ENCODE measurements at regions not wholly inside any gene's neighbourhood (a gene's known extent, or its start where the extent isn't known, plus 50 kb on each side); places are given as distances from the start of the nearest gene placed in this dataset.

GRCh38 chr11:116065986-116066385 lies 561.8 kb upstream of the CADM1 start:
- H3K9me3 Mint-ChIP-seq (ENCODE audit: unreplicated experiment): no peaks in the 10 kb centered on the region
- H3K4me1 Mint-ChIP-seq (ENCODE audit: unreplicated experiment): peaks cover 9% of the 10 kb centered on the region
- no peak overlapping the region for H3K4me3 Mint-ChIP-seq (ENCODE audit: unreplicated experiment)
- TF ChIP-seq CTCF (IDR thresholded peaks at IDR 0.05): no peak
- H3K27ac Mint-ChIP-seq (ENCODE audit: unreplicated experiment): no peak overlapping the region
- no peak for DNase-seq (ENCODE audit: extremely low spot score, unreplicated experiment)
- H3K36me3 Mint-ChIP-seq (ENCODE audit: unreplicated experiment): no peaks in the 10 kb centered on the region
- peaks cover 13% of the 10 kb centered on the region for H3K27me3 Mint-ChIP-seq (ENCODE audit: unreplicated experiment)

- Mint-ChIP-seq H3K4me3 (ENCODE audit: unreplicated experiment) (no peak overlapping the region), H3K4me1 (ENCODE audit: unreplicated experiment) (peaks cover 9% of the 10 kb centered on the region), H3K36me3 (ENCODE audit: unreplicated experiment) (no peaks in the 10 kb centered on the region), H3K9me3 (ENCODE audit: unreplicated experiment) (no peaks in the 10 kb centered on the region), H3K27me3 (ENCODE audit: unreplicated experiment) (peaks cover 9% of the 10 kb centered on the region), H3K27ac (ENCODE audit: unreplicated experiment) (no peak overlapping the region)
- DNase-seq (ENCODE audit: extremely low spot score, unreplicated experiment): no peak
- TF ChIP-seq CTCF (IDR thresholded peaks at IDR 0.05): no peak
Measured at GRCh38 chr11:116065191-116065895, 561.1 kb upstream of the CADM1 start.

- Mint-ChIP-seq H3K27me3 (ENCODE audit: unreplicated experiment) (peaks cover 20% of the 10 kb centered on the region), H3K4me1 (ENCODE audit: unreplicated experiment) (peaks cover 9% of the 10 kb centered on the region), H3K9me3 (ENCODE audit: unreplicated experiment) (no peaks in the 10 kb centered on the region), H3K4me3 (ENCODE audit: unreplicated experiment) (no peak overlapping the region), H3K27ac (ENCODE audit: unreplicated experiment) (no peak overlapping the region), H3K36me3 (ENCODE audit: unreplicated experiment) (no peaks in the 10 kb centered on the region)
- DNase-seq (ENCODE audit: extremely low spot score, unreplicated experiment): no peak
- TF ChIP-seq CTCF (IDR thresholded peaks at IDR 0.05): no peak
Measured at GRCh38 chr11:116062490-116063171, 558.4 kb upstream of the CADM1 start.

- H3K27ac Mint-ChIP-seq (ENCODE audit: unreplicated experiment): no peak overlapping the region
- DNase-seq (ENCODE audit: extremely low spot score, unreplicated experiment): no peak
- peaks cover 9% of the 10 kb centered on the region for H3K4me1 Mint-ChIP-seq (ENCODE audit: unreplicated experiment)
- no peaks in the 10 kb centered on the region for H3K9me3 Mint-ChIP-seq (ENCODE audit: unreplicated experiment)
- TF ChIP-seq CTCF (IDR thresholded peaks at IDR 0.05): no peak
- no peaks in the 10 kb centered on the region for H3K36me3 Mint-ChIP-seq (ENCODE audit: unreplicated experiment)
- H3K4me3 Mint-ChIP-seq (ENCODE audit: unreplicated experiment): no peak overlapping the region
- H3K27me3 Mint-ChIP-seq (ENCODE audit: unreplicated experiment): peaks cover 20% of the 10 kb centered on the region
Measured at GRCh38 chr11:116062129-116062489, 557.9 kb upstream of the CADM1 start.

- Mint-ChIP-seq H3K36me3 (ENCODE audit: unreplicated experiment) (no peaks in the 10 kb centered on the region), H3K27me3 (ENCODE audit: unreplicated experiment) (peaks cover 21% of the 10 kb centered on the region), H3K9me3 (ENCODE audit: unreplicated experiment) (no peaks in the 10 kb centered on the region), H3K4me3 (ENCODE audit: unreplicated experiment) (no peak overlapping the region), H3K4me1 (ENCODE audit: unreplicated experiment) (peaks cover 9% of the 10 kb centered on the region), H3K27ac (ENCODE audit: unreplicated experiment) (no peak overlapping the region)
- TF ChIP-seq CTCF (IDR thresholded peaks at IDR 0.05): no peak
- no peak for DNase-seq (ENCODE audit: extremely low spot score, unreplicated experiment)
Measured at GRCh38 chr11:116061322-116061721, 557.1 kb upstream of the CADM1 start.
